ENCODE measurements at regions not wholly inside any gene's neighbourhood (a gene's known extent, or its start where the extent isn't known, plus 50 kb on each side); places are given as distances from the start of the nearest gene placed in this dataset.
"Not testable (repeated sequence)": the region's sequence is repeated elsewhere in the genome, so short reads cannot be mapped to it uniquely, and the experiment has no call there.

GRCh38 chr13:38160131-38160530 lies 189.5 kb upstream of the UFM1 start:
- intact Hi-C loops (cut with micrococcal nuclease): no loop called here

GRCh38 chr13:38159710-38160109 lies 189.9 kb upstream of the UFM1 start:
- intact Hi-C loops (cut with micrococcal nuclease): no loop called here

GRCh38 chr13:38147050-38147449 lies 202.6 kb upstream of the UFM1 start:
- intact Hi-C loops (cut with micrococcal nuclease): no loop called here

GRCh38 chr13:38141792-38142191 lies 207.9 kb upstream of the UFM1 start:
- intact Hi-C loops (cut with micrococcal nuclease): no loop called here

- intact Hi-C loops (cut with micrococcal nuclease): no loop called here
Observed at GRCh38 chr13:38135592-38135991, 214.1 kb upstream of the UFM1 start.

- intact Hi-C loops (cut with micrococcal nuclease): no loop called here
Observed at GRCh38 chr13:38121267-38121666, 228.4 kb upstream of the UFM1 start.

- intact Hi-C loops (cut with micrococcal nuclease): no loop called here
Observed at GRCh38 chr13:38103851-38104250, 234.3 kb upstream of the TRPC4 start.

GRCh38 chr13:38099751-38100150 lies 230.2 kb upstream of the TRPC4 start:
- intact Hi-C loops (cut with micrococcal nuclease): no loop called here

- intact Hi-C loops (cut with micrococcal nuclease): no loop called here
Observed at GRCh38 chr13:38093425-38093824, 223.9 kb upstream of the TRPC4 start.

- intact Hi-C loops (cut with micrococcal nuclease): no loop called here
Observed at GRCh38 chr13:38090913-38091312, 221.3 kb upstream of the TRPC4 start.

GRCh38 chr13:38086721-38087120 lies 217.1 kb upstream of the TRPC4 start:
- intact Hi-C loops (cut with micrococcal nuclease): no loop called here

GRCh38 chr13:38086013-38086412 lies 216.4 kb upstream of the TRPC4 start:
- intact Hi-C loops (cut with micrococcal nuclease): no loop called here

- intact Hi-C loops (cut with micrococcal nuclease): no loop called here
Observed at GRCh38 chr13:38073931-38074330, 204.4 kb upstream of the TRPC4 start.

- intact Hi-C loops (cut with micrococcal nuclease): no loop called here
Observed at GRCh38 chr13:38072696-38073095, 203.1 kb upstream of the TRPC4 start.

GRCh38 chr13:38071340-38071739 lies 201.8 kb upstream of the TRPC4 start:
- intact Hi-C loops (cut with micrococcal nuclease): not testable (repeated sequence)

GRCh38 chr13:38053896-38054295 lies 184.3 kb upstream of the TRPC4 start:
- intact Hi-C loops (cut with micrococcal nuclease): no loop called here

GRCh38 chr13:38046049-38046376 lies 176.4 kb upstream of the TRPC4 start:
- intact Hi-C loops (cut with micrococcal nuclease): no loop called here

GRCh38 chr13:38045278-38046048 lies 175.9 kb upstream of the TRPC4 start:
- intact Hi-C loops (cut with micrococcal nuclease): no loop called here

GRCh38 chr13:38044067-38044466 lies 174.5 kb upstream of the TRPC4 start:
- intact Hi-C loops (cut with micrococcal nuclease): no loop called here

- intact Hi-C loops (cut with micrococcal nuclease): no loop called here
Observed at GRCh38 chr13:38042771-38043170, 173.2 kb upstream of the TRPC4 start.

- intact Hi-C loops (cut with micrococcal nuclease): no loop called here
Observed at GRCh38 chr13:38024431-38024830, 154.9 kb upstream of the TRPC4 start.

GRCh38 chr13:38017320-38017719 lies 147.7 kb upstream of the TRPC4 start:
- intact Hi-C loops (cut with micrococcal nuclease): no loop called here

GRCh38 chr13:38013676-38014075 lies 144.1 kb upstream of the TRPC4 start:
- intact Hi-C loops (cut with micrococcal nuclease): no loop called here

- intact Hi-C loops (cut with micrococcal nuclease): no loop called here
Observed at GRCh38 chr13:38012096-38012495, 142.5 kb upstream of the TRPC4 start.

Measured in T-helper 2 cell treated with Interferon-gamma antibody and Interleukin-4, amounts not matched to agents 100 ng/mL and 5 ng/mL, for 36 hours (primary cell).